Thymus (tissue), 11 donors: ENCODE measurements at regions not wholly inside any gene's neighbourhood (a gene's known extent, or its start where the extent isn't known, plus 50 kb on each side); places are given as distances from the start of the nearest gene placed in this dataset.

Source experiments
- DNase-seq, 9 donors: peaks; one replicate each; pipeline ENCODE4 v3.0.0-alpha.2; 2013; ENCODE audit warnings: low spot score in 9 of 9, low read depth in 6 of 9, missing footprints in 1 of 9
- H3K27ac ChIP-seq, 2 donors: one replicate each; pipeline ENCODE4 v1.5.1; 2013; ENCODE audit warnings: control low read depth in 1 of 2, low read depth in 1 of 2, low read length in 1 of 2, mild to moderate bottlenecking in 1 of 2, moderate library complexity in 1 of 2
- H3K27me3 ChIP-seq, 2 donors: one replicate each; pipeline ENCODE4 v1.5.1; 2013; ENCODE audit warnings: low read length in 1 of 2; ENCODE audit not compliant: control insufficient read depth in 2 of 2, insufficient read depth in 1 of 2
- H3K36me3 ChIP-seq, 2 donors: one replicate each; pipeline ENCODE4 v1.5.1; 2013; ENCODE audit warnings: low read length in 1 of 2, mild to moderate bottlenecking in 1 of 2, moderate library complexity in 1 of 2; ENCODE audit not compliant: control insufficient read depth in 2 of 2, insufficient read depth in 2 of 2
- H3K4me1 ChIP-seq, 2 donors: one replicate each; pipeline ENCODE4 v1.5.1; 2013; ENCODE audit warnings: low read length in 2 of 2; ENCODE audit not compliant: control insufficient read depth in 2 of 2, insufficient read depth in 2 of 2
- H3K4me3 ChIP-seq, 2 donors: one replicate each; pipeline ENCODE4 v1.5.1; 2013; ENCODE audit warnings: low read length in 2 of 2, control low read depth in 1 of 2, mild to moderate bottlenecking in 1 of 2
- H3K9me3 ChIP-seq, 2 donors: one replicate each; pipeline ENCODE4 v1.5.1; 2013; ENCODE audit warnings: low read length in 1 of 2, mild to moderate bottlenecking in 1 of 2; ENCODE audit not compliant: control insufficient read depth in 2 of 2, insufficient read depth in 1 of 2
- WGBS: extraction: QIAGEN DNeasy Blood & Tissue Kit; methylation state at CpG from one replicate; pipeline ENCODE4 v1.1.7; 2013; 5-methylcytosine and 5-hydroxymethylcytosine counted together
- donor health status: healthy.

- H3K36me3 ChIP-seq: no peaks in the 10 kb centered on the region
- peaks cover 0 to 4% of the 10 kb centered on the region in 2 donors for H3K9me3 ChIP-seq
- H3K27me3 ChIP-seq: no peaks in the 10 kb centered on the region
- no peaks in the 10 kb centered on the region for H3K4me1 ChIP-seq
- no peak for DNase-seq
- H3K4me3 ChIP-seq: no peak overlapping the region
- H3K27ac ChIP-seq: no peak overlapping the region
- 93% methylated on average over 10 of the region's 10 CpGs for WGBS
Measured at GRCh38 chr2:847669-848068, 103.0 kb upstream of the SNTG2 start.

GRCh38 chr2:844715-845114, 105.9 kb upstream of the SNTG2 start:
- H3K27me3 ChIP-seq: no peaks in the 10 kb centered on the region
- no peak for DNase-seq
- 70% methylated on average over 3 of the region's 3 CpGs for WGBS
- H3K36me3 ChIP-seq: no peaks in the 10 kb centered on the region
- peaks cover 0 to 4% of the 10 kb centered on the region in 2 donors for H3K9me3 ChIP-seq
- H3K4me3 ChIP-seq: no peak overlapping the region
- H3K4me1 ChIP-seq: no peaks in the 10 kb centered on the region
- H3K27ac ChIP-seq: no peak overlapping the region

- H3K27ac ChIP-seq: no peak overlapping the region
- 74% methylated on average over 16 of the region's 16 CpGs for WGBS
- no peaks in the 10 kb centered on the region for H3K4me1 ChIP-seq
- no peaks in the 10 kb centered on the region for H3K27me3 ChIP-seq
- DNase-seq: no peak
- H3K36me3 ChIP-seq: no peaks in the 10 kb centered on the region
- H3K4me3 ChIP-seq: no peak overlapping the region
- H3K9me3 ChIP-seq: peaks cover 0 to 3% of the 10 kb centered on the region in 2 donors
Measured at GRCh38 chr2:842151-842803, 108.4 kb upstream of the SNTG2 start.

- Histone ChIP-seq H3K9me3 (no peaks in the 10 kb centered on the region), H3K4me1 (no peaks in the 10 kb centered on the region), H3K27ac (no peak overlapping the region), H3K4me3 (no peak overlapping the region), H3K27me3 (no peaks in the 10 kb centered on the region), H3K36me3 (no peaks in the 10 kb centered on the region)
- DNase-seq: no peak
- WGBS: 91% methylated on average over 5 of the region's 5 CpGs
Measured at GRCh38 chr2:841036-841435, 109.6 kb upstream of the SNTG2 start.

GRCh38 chr2:834233-834632, 116.4 kb upstream of the SNTG2 start:
- Histone ChIP-seq H3K9me3 (no peaks in the 10 kb centered on the region), H3K27ac (no peak overlapping the region), H3K36me3 (no peaks in the 10 kb centered on the region), H3K27me3 (no peaks in the 10 kb centered on the region), H3K4me3 (no peak overlapping the region), H3K4me1 (no peaks in the 10 kb centered on the region)
- no peak for DNase-seq
- 94% methylated on average over 10 of the region's 10 CpGs for WGBS

- Histone ChIP-seq H3K27ac (no peak overlapping the region), H3K36me3 (no peaks in the 10 kb centered on the region), H3K4me3 (no peak overlapping the region), H3K9me3 (no peaks in the 10 kb centered on the region), H3K4me1 (no peaks in the 10 kb centered on the region), H3K27me3 (no peaks in the 10 kb centered on the region)
- DNase-seq: no peak
- 31% methylated on average over 5 of the region's 5 CpGs for WGBS
Measured at GRCh38 chr2:833180-833579, 117.5 kb upstream of the SNTG2 start.

GRCh38 chr2:832635-833034, 118.0 kb upstream of the SNTG2 start:
- H3K4me3 ChIP-seq: no peak overlapping the region
- H3K36me3 ChIP-seq: no peaks in the 10 kb centered on the region
- H3K27me3 ChIP-seq: no peaks in the 10 kb centered on the region
- no peaks in the 10 kb centered on the region for H3K4me1 ChIP-seq
- WGBS: 42% methylated on average over 2 of the region's 2 CpGs
- DNase-seq: no peak
- no peak overlapping the region for H3K27ac ChIP-seq
- H3K9me3 ChIP-seq: no peaks in the 10 kb centered on the region

GRCh38 chr2:831622-832021, 119.0 kb upstream of the SNTG2 start:
- H3K27ac ChIP-seq: no peak overlapping the region
- 76% methylated on average over 5 of the region's 5 CpGs for WGBS
- no peaks in the 10 kb centered on the region for H3K36me3 ChIP-seq
- no peaks in the 10 kb centered on the region for H3K27me3 ChIP-seq
- H3K4me1 ChIP-seq: no peaks in the 10 kb centered on the region
- no peak for DNase-seq
- no peak overlapping the region for H3K4me3 ChIP-seq
- H3K9me3 ChIP-seq: no peaks in the 10 kb centered on the region

GRCh38 chr2:831225-831536, 119.5 kb upstream of the SNTG2 start:
- H3K27ac ChIP-seq: no peak overlapping the region
- H3K4me3 ChIP-seq: no peak overlapping the region
- no peaks in the 10 kb centered on the region for H3K36me3 ChIP-seq
- no peaks in the 10 kb centered on the region for H3K27me3 ChIP-seq
- no peaks in the 10 kb centered on the region for H3K9me3 ChIP-seq
- 95% methylated on average over 8 of the region's 8 CpGs for WGBS
- no peaks in the 10 kb centered on the region for H3K4me1 ChIP-seq
- DNase-seq: no peak
